ENCODE measurements at regions not wholly inside any gene's neighbourhood (a gene's known extent, or its start where the extent isn't known, plus 50 kb on each side); places are given as distances from the start of the nearest gene placed in this dataset.

GRCh38 chr12:90773491-90773890 lies 181.5 kb downstream of the CCER1 start:
- no peak for TF ChIP-seq FOXP2 (optimal IDR thresholded peaks at IDR 0.05; ENCODE audit: control extremely low read depth, extremely low read length, insufficient read depth)
- TF ChIP-seq EZH2 (IDR thresholded peaks at IDR 0.05) = no peak
- TF ChIP-seq POLR2AphosphoS5 (IDR thresholded peaks at IDR 0.05; ENCODE audit: borderline replicate concordance, low read depth, low read length) = no peak
